HG02623 (cell line): ENCODE measurements at regions not wholly inside any gene's neighbourhood (a gene's known extent, or its start where the extent isn't known, plus 50 kb on each side); places are given as distances from the start of the nearest gene placed in this dataset.

ENCODE experiments used
- ATAC-seq: cut with Tn5 transposase; IDR thresholded peaks from one replicate; pipeline ENCODE4 v1.9.1; 2021; ENCODE audit warnings: moderate library complexity; ENCODE audit not compliant: unreplicated experiment

GRCh38 chr21:39124681-39125251, 58.5 kb downstream of the PSMG1 start:
- no peak for ATAC-seq

- no peak for ATAC-seq
Measured at GRCh38 chr21:39123375-39123774, 59.9 kb downstream of the PSMG1 start.

- no peak for ATAC-seq
Measured at GRCh38 chr21:39121600-39122355, 61.5 kb downstream of the PSMG1 start.

- ATAC-seq, result no peak
Measured at GRCh38 chr21:39120876-39121599, 62.2 kb downstream of the PSMG1 start.

GRCh38 chr21:39119891-39120290, 63.4 kb downstream of the PSMG1 start:
- no peak for ATAC-seq

- ATAC-seq, result no peak
Measured at GRCh38 chr21:39118604-39119215, 64.5 kb downstream of the PSMG1 start.

GRCh38 chr21:39118061-39118460, 65.2 kb downstream of the PSMG1 start:
- ATAC-seq, result no peak

GRCh38 chr21:39117440-39117970, 65.7 kb downstream of the PSMG1 start:
- ATAC-seq, result no peak

GRCh38 chr21:39116761-39117439, 66.4 kb downstream of the PSMG1 start:
- ATAC-seq, result no peak

- ATAC-seq, result no peak
Measured at GRCh38 chr21:39115576-39116235, 67.5 kb downstream of the PSMG1 start.

- no peak for ATAC-seq
Measured at GRCh38 chr21:39114871-39115575, 68.2 kb downstream of the PSMG1 start.

GRCh38 chr21:39111931-39112550, 71.2 kb downstream of the PSMG1 start:
- no peak for ATAC-seq

GRCh38 chr21:39110431-39110830, 72.8 kb downstream of the PSMG1 start:
- ATAC-seq, result no peak

- no peak for ATAC-seq
Measured at GRCh38 chr21:39109596-39110210, 73.5 kb downstream of the PSMG1 start.

GRCh38 chr21:39109163-39109530, 74.1 kb downstream of the PSMG1 start:
- no peak for ATAC-seq

GRCh38 chr21:39108291-39109162, 74.7 kb downstream of the PSMG1 start:
- ATAC-seq, result no peak

- ATAC-seq, result no peak
Measured at GRCh38 chr21:39107739-39108138, 75.5 kb downstream of the PSMG1 start.
